HCT116 (cell line): ENCODE measurements at regions not wholly inside any gene's neighbourhood (a gene's known extent, or its start where the extent isn't known, plus 50 kb on each side); places are given as distances from the start of the nearest gene placed in this dataset.

ENCODE experiments used
- ATAC-seq: fragments of 200-7000 bp; cut with Tn5 transposase; 2 replicates; pipeline ENCODE4 v1.9.1; 2020; ENCODE audit warnings: mild to moderate bottlenecking, moderate library complexity
- BruUV-seq: library from RNA; stranded (reverse); fragments of 400-500 nt; replicated peaks from 2 replicates; lab custom pipeline; 2021; lab: Mats Ljungman, UMichigan
- CTCF ChIA-PET: fragments of 300-600 bp; sonication (Branson Sonifier 250); formaldehyde crosslinking; loops from one replicate; lab custom pipeline; 2021; ENCODE audit warnings: antibody characterized with exemption; lab: Charles Lee
- POLR2A ChIA-PET: fragments of 300-600, 350-600 bp; sonication (Branson Sonifier 250); formaldehyde crosslinking; loops from one replicate; lab custom pipeline; 2021; ENCODE audit warnings: antibody characterized with exemption; lab: Charles Lee
- RAD21 ChIA-PET, 2 experiments: fragments of 300-600 bp; sonication (Branson Sonifier 250); formaldehyde crosslinking; loops; one replicate each; lab custom pipeline; 2023; ENCODE audit warnings: low total read pairs in 2 of 2; ENCODE audit not compliant: uncharacterized antibody in 2 of 2, unreplicated experiment in 2 of 2, low non-redundant PET in 1 of 2; lab: Charles Lee
- DNase-seq: peaks from one replicate; pipeline ENCODE4 v3.0.0-alpha.2; 2010; ENCODE audit warnings: low read depth, low spot score
- H2AFZ ChIP-seq: fragments of 200-600 bp; shearing (Covaris generic), sonication (generic); 2 replicates; pipeline ENCODE4 v1.6.1; 2017; ENCODE audit warnings: low read depth, mixed run types, mixed read lengths, antibody characterized with exemption, low read length; ENCODE audit not compliant: poor library complexity, severe bottlenecking
- H3K27ac ChIP-seq: 2 replicates; pipeline ENCODE4 v1.5.1; 2012; ENCODE audit warnings: low read depth, low read length
- H3K27me3 ChIP-seq: fragments of 200-600 bp; sonication (generic); 2 replicates; pipeline ENCODE4 v1.6.1; 2016; ENCODE audit warnings: mixed run types, low read length, mixed read lengths; ENCODE audit not compliant: insufficient read depth
- H3K36me3 ChIP-seq, 2 experiments: fragments of 200-500 bp in 1 of 2; fragments of 200-600 bp in 1 of 2; sonication (Bioruptor generic) in 1 of 2; sonication (generic) in 1 of 2; 2 replicates each; pipeline versions ENCODE4 v1.5.1 to v1.6.1; 2014 to 2016; ENCODE audit warnings: low read length in 2 of 2, inconsistent platforms in 1 of 2, mixed read lengths in 1 of 2, mixed run types in 1 of 2; ENCODE audit not compliant: insufficient read depth in 2 of 2, control insufficient read depth in 1 of 2
- H3K4me1 ChIP-seq, 2 experiments: fragments of 200-600 bp in 1 of 2; sonication (generic) in 1 of 2; 2 replicates each; pipeline versions ENCODE4 v1.5.1 to v1.6.1; 2012 to 2017; ENCODE audit warnings: low read length in 2 of 2, inconsistent platforms in 1 of 2, mild to moderate bottlenecking in 1 of 2, mixed read lengths in 1 of 2, mixed run types in 1 of 2, moderate library complexity in 1 of 2; ENCODE audit not compliant: insufficient read depth in 2 of 2, control insufficient read depth in 1 of 2
- H3K4me2 ChIP-seq: fragments of 200-600 bp; sonication (generic); 2 replicates; pipeline ENCODE4 v1.6.1; 2017; ENCODE audit warnings: mixed run types, low read length, mixed read lengths
- H3K4me3 ChIP-seq, 2 experiments: fragments of 200-600 bp in 1 of 2; sonication (generic) in 1 of 2; replicated peaks in 1 of 2; 2 replicates each; pipeline ENCODE4 v1.5.1; 2011 to 2016; ENCODE audit warnings: low read length in 2 of 2, control low read depth in 1 of 2, low read depth in 1 of 2, mild to moderate bottlenecking in 1 of 2, mixed read lengths in 1 of 2, mixed run types in 1 of 2
- H3K79me2 ChIP-seq: fragments of 200-600 bp; sonication (generic); 2 replicates; pipeline ENCODE4 v1.6.1; 2017; ENCODE audit warnings: mild to moderate bottlenecking, mixed run types, low read length, moderate library complexity, mixed read lengths; ENCODE audit not compliant: insufficient read depth
- H3K9ac ChIP-seq: fragments of 200-600 bp; sonication (generic); 2 replicates; pipeline ENCODE4 v1.6.1; 2016; ENCODE audit warnings: low read length, mixed read lengths
- H3K9me2 ChIP-seq: fragments of 200-600 bp; sonication (generic), shearing (Covaris generic); 2 replicates; pipeline ENCODE4 v1.6.1; 2017; ENCODE audit warnings: mixed run types, mild to moderate bottlenecking, moderate library complexity; ENCODE audit not compliant: insufficient read depth
- H3K9me3 ChIP-seq, 2 experiments: fragments of 200-500 bp in 1 of 2; fragments of 200-600 bp in 1 of 2; sonication (Bioruptor generic) in 1 of 2; sonication (generic) in 1 of 2; 2 replicates each; pipeline ENCODE4 v1.6.1; 2014 to 2017; ENCODE audit warnings: low read length in 2 of 2, mixed read lengths in 2 of 2, inconsistent platforms in 1 of 2, low read depth in 1 of 2, mild to moderate bottlenecking in 1 of 2, mixed run types in 1 of 2, moderate library complexity in 1 of 2; ENCODE audit not compliant: control insufficient read depth in 1 of 2, insufficient read depth in 1 of 2
- H4K20me1 ChIP-seq: fragments of 200-600 bp; sonication (generic), shearing (Covaris generic); 2 replicates; pipeline ENCODE4 v1.6.1; 2017; ENCODE audit warnings: mixed run types, mild to moderate bottlenecking, moderate library complexity; ENCODE audit not compliant: insufficient read depth
- CTCF ChIP-seq, 3 experiments: fragments of 200-600 bp in 1 of 3; sonication (generic) in 1 of 3; IDR thresholded peaks in 2 of 3; conservative IDR thresholded peaks in 1 of 3; 2 replicates each; pipeline ENCODE4 v1.5.1; 2012 to 2017; ENCODE audit warnings: low read depth in 2 of 3, low read length in 2 of 3, antibody characterized with exemption in 1 of 3, borderline replicate concordance in 1 of 3, control low read depth in 1 of 3, mild to moderate bottlenecking in 1 of 3, mixed read lengths in 1 of 3, mixed run types in 1 of 3, moderate library complexity in 1 of 3; ENCODE audit not compliant: insufficient read depth in 1 of 3
- EGR1 ChIP-seq: IDR thresholded peaks from 2 replicates; pipeline ENCODE4 v1.6.1; 2012; ENCODE audit warnings: low read depth
- EZH2phosphoT487 ChIP-seq: fragments of 200-600 bp; IDR thresholded peaks from 2 replicates; pipeline ENCODE4 v1.6.1; 2018; ENCODE audit warnings: antibody characterized with exemption, borderline replicate concordance
- FOSL1 ChIP-seq: IDR thresholded peaks from 2 replicates; pipeline ENCODE4 v1.6.1; 2012; ENCODE audit warnings: low read depth
- POLR2AphosphoS5 ChIP-seq: IDR thresholded peaks from 2 replicates; pipeline ENCODE4 v1.6.1; 2011; ENCODE audit warnings: mild to moderate bottlenecking, low read depth, low read length, moderate library complexity
- SRF ChIP-seq: IDR thresholded peaks from 2 replicates; pipeline ENCODE4 v1.6.1; 2012; ENCODE audit warnings: low read depth
- YY1 ChIP-seq: IDR thresholded peaks from 2 replicates; pipeline ENCODE4 v1.6.1; 2011; ENCODE audit warnings: low read length, low read depth, moderate library complexity, mild to moderate bottlenecking; ENCODE audit not compliant: insufficient replicate concordance; ENCODE audit errors: extremely low read depth
- ZNF274 ChIP-seq: fragments of 200-500 bp; sonication (Bioruptor generic); IDR thresholded peaks from 2 replicates; pipeline ENCODE4 v1.6.1; 2014; ENCODE audit warnings: mild to moderate bottlenecking, low read depth, low read length, inconsistent platforms
- intact Hi-C: fragments of 100-400 bp; cut with micrococcal nuclease; formaldehyde crosslinking; loops from 2 replicates; pipeline ENCODE4 v1.10.0; 2022
- TF ChIP-seq, protein P1 (sequence below): IDR thresholded peaks from 2 replicates; pipeline ENCODE4 v1.6.1; 2012

GRCh38 chrX:25555521-25555920 is 539.8 kb upstream of the ARX start:
- Histone ChIP-seq H2AFZ (no peak overlapping the region), H3K4me1 (no peaks in the 10 kb centered on the region), H3K27me3 (no peaks in the 10 kb centered on the region), H3K9me2 (no peaks in the 10 kb centered on the region), H3K27ac (no peak overlapping the region), H3K9me3 (no peaks in the 10 kb centered on the region), H3K4me2 (no peak overlapping the region), H3K4me3 (no peak overlapping the region), H3K36me3 (no peaks in the 10 kb centered on the region), H3K79me2 (no peaks in the 10 kb centered on the region), H3K9ac (no peak overlapping the region), H4K20me1 (no peaks in the 10 kb centered on the region)
- POLR2A ChIA-PET: no interaction called here
- RAD21 ChIA-PET: no interaction called here
- ATAC-seq: no peak
- intact Hi-C loops: no loop called here
- no TSS peak for BruUV-seq
- CTCF ChIA-PET: no interaction called here
- DNase-seq: no peak
- TF ChIP-seq, protein P1, sequence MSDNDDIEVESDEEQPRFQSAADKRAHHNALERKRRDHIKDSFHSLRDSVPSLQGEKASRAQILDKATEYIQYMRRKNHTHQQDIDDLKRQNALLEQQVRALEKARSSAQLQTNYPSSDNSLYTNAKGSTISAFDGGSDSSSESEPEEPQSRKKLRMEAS: no peak
- TF ChIP-seq POLR2AphosphoS5 (no peak), EZH2phosphoT487 (no peak), EGR1 (no peak), SRF (no peak), YY1 (no peak), CTCF (IDR thresholded peaks at IDR 0.05 in 2 of 3, conservative IDR thresholded peaks at IDR 0.05 in 1 of 3; ENCODE audit: borderline replicate concordance in 1 of 3, insufficient read depth in 1 of 3, low read depth in 2 of 3, low read length in 2 of 3) (no peak), FOSL1 (no peak), ZNF274 (no peak)

GRCh38 chrX:25558137-25558536 is 542.4 kb upstream of the ARX start:
- H3K27me3 ChIP-seq: no peaks in the 10 kb centered on the region
- TF ChIP-seq POLR2AphosphoS5 (no peak), FOSL1 (no peak), EGR1 (no peak)
- TF ChIP-seq, all 23 proteins: peak for 0
- Histone ChIP-seq H3K9me3 (no peaks in the 10 kb centered on the region), H3K4me3 (no peak overlapping the region), H3K79me2 (no peaks in the 10 kb centered on the region), H4K20me1 (no peaks in the 10 kb centered on the region), H3K27ac (no peak overlapping the region), H3K36me3 (no peaks in the 10 kb centered on the region), H3K9me2 (no peaks in the 10 kb centered on the region), H2AFZ (no peak overlapping the region), H3K4me1 (no peaks in the 10 kb centered on the region), H3K4me2 (no peak overlapping the region), H3K9ac (no peak overlapping the region)
- DNase-seq: no peak
- BruUV-seq: no TSS peak
- intact Hi-C loops: no loop called here
- ATAC-seq: no peak
- CTCF ChIA-PET: no interaction called here
- POLR2A ChIA-PET: no interaction called here
- RAD21 ChIA-PET: no interaction called here
